ENCODE measurements at regions not wholly inside any gene's neighbourhood (a gene's known extent, or its start where the extent isn't known, plus 50 kb on each side); places are given as distances from the start of the nearest gene placed in this dataset.

DNA sequence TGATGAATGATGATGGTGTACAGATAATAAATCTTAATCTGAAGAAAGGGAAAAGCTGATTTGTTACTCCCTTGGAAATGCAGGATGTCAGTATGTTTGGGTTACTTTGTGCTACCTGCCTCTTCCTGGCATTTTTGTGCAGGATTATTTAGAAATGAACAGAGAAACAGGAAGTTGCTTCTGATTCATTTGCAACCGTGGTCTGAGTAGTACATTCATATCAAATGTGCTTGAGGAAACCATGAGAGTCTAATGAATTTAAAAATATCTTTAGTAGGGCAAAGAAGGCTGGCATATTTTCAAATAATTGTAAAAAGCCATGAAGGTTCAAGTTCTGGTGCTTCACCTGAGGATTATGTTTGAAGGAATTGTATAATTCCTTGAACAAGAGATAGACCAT is 391.6 kb downstream of the TMEM161B start:
- H3K27ac ChIP-seq (ENCODE audit: low read depth in 1 of 2, low read length in 1 of 2), result no peak overlapping the region
- no peak for DNase-seq (ENCODE audit: low read depth in 6 of 9, low spot score in 9 of 9)
- no peaks in the 10 kb centered on the region for H3K36me3 ChIP-seq (ENCODE audit: control insufficient read depth in 2 of 2, insufficient read depth in 2 of 2, low read length in 1 of 2)
- 5% methylated on average over 1 of the region's 1 CpG for WGBS
- no peak overlapping the region for H3K4me3 ChIP-seq (ENCODE audit: low read length in 2 of 2)
- no peaks in the 10 kb centered on the region for H3K9me3 ChIP-seq (ENCODE audit: control insufficient read depth in 2 of 2, insufficient read depth in 1 of 2, low read length in 1 of 2)
- no peaks in the 10 kb centered on the region for H3K27me3 ChIP-seq (ENCODE audit: control insufficient read depth in 2 of 2, insufficient read depth in 1 of 2, low read length in 1 of 2)
- H3K4me1 ChIP-seq (ENCODE audit: control insufficient read depth in 2 of 2, insufficient read depth in 2 of 2, low read length in 2 of 2), result no peaks in the 10 kb centered on the region

DNA sequence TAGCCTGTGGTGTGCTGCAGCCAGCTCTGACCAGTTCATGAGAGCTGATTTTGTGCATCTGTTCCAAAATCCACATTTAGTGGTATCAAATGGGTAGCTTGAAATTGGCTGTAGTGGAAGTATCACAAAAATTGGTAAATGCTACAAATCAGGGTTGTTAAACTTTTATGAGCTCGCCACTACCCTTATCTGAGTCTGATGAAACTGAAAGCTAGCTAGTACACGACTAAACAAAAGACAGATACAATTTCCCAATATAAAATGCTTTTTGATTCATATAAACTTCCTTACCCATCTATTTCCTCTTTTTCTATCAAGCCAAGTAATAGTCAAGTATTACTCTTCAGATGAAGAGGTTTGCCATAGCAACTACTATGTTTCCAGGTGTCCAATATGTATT is 392.0 kb downstream of the TMEM161B start:
- 89% methylated on average over 2 of the region's 2 CpGs for WGBS
- Histone ChIP-seq H3K27ac (ENCODE audit: low read depth in 1 of 2, low read length in 1 of 2) (no peak overlapping the region), H3K27me3 (ENCODE audit: control insufficient read depth in 2 of 2, insufficient read depth in 1 of 2, low read length in 1 of 2) (no peaks in the 10 kb centered on the region), H3K36me3 (ENCODE audit: control insufficient read depth in 2 of 2, insufficient read depth in 2 of 2, low read length in 1 of 2) (no peaks in the 10 kb centered on the region), H3K4me1 (ENCODE audit: control insufficient read depth in 2 of 2, insufficient read depth in 2 of 2, low read length in 2 of 2) (no peaks in the 10 kb centered on the region), H3K4me3 (ENCODE audit: low read length in 2 of 2) (no peak overlapping the region), H3K9me3 (ENCODE audit: control insufficient read depth in 2 of 2, insufficient read depth in 1 of 2, low read length in 1 of 2) (no peaks in the 10 kb centered on the region)
- no peak for DNase-seq (ENCODE audit: low read depth in 6 of 9, low spot score in 9 of 9)

- H3K9me3 ChIP-seq (ENCODE audit: control insufficient read depth in 2 of 2, insufficient read depth in 1 of 2, low read length in 1 of 2), result no peaks in the 10 kb centered on the region
- no peaks in the 10 kb centered on the region for H3K27me3 ChIP-seq (ENCODE audit: control insufficient read depth in 2 of 2, insufficient read depth in 1 of 2, low read length in 1 of 2)
- no peak overlapping the region for H3K4me3 ChIP-seq (ENCODE audit: low read length in 2 of 2)
- no peaks in the 10 kb centered on the region for H3K4me1 ChIP-seq (ENCODE audit: control insufficient read depth in 2 of 2, insufficient read depth in 2 of 2, low read length in 2 of 2)
- H3K36me3 ChIP-seq (ENCODE audit: control insufficient read depth in 2 of 2, insufficient read depth in 2 of 2, low read length in 1 of 2), result no peaks in the 10 kb centered on the region
- no peak overlapping the region for H3K27ac ChIP-seq (ENCODE audit: low read depth in 1 of 2, low read length in 1 of 2)
- WGBS, result 81% methylated on average over 3 of the region's 3 CpGs
- no peak for DNase-seq (ENCODE audit: low read depth in 6 of 9, low spot score in 9 of 9)
Measured at GRCh38 chr5:87872986-87873385, 395.7 kb downstream of the TMEM161B start.

DNA sequence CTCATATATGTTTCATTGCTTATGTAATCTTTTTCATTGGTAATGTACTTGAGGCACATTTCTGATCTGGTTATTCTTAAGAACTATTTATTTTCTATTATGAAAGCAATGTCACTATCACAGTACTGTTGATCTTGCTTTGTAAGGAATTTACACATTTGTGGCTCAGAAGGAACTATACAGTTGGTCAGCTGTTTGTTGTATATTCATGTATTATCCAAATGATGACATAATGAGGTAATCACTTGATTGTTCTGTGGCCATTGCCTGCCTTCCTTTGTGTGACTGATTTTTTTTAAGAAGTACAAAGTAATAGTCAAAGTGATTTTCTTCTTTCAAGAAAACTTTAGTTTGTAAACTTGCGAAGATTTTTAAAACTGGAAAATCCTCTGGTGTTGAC is 399.9 kb downstream of the TMEM161B start:
- WGBS, result 94% methylated on average over 1 of the region's 1 CpG
- no peak for DNase-seq (ENCODE audit: low read depth in 6 of 9, low spot score in 9 of 9)
- Histone ChIP-seq H3K27ac (ENCODE audit: low read depth in 1 of 2, low read length in 1 of 2) (no peak overlapping the region), H3K4me3 (ENCODE audit: low read length in 2 of 2) (no peak overlapping the region), H3K36me3 (ENCODE audit: control insufficient read depth in 2 of 2, insufficient read depth in 2 of 2, low read length in 1 of 2) (no peaks in the 10 kb centered on the region), H3K4me1 (ENCODE audit: control insufficient read depth in 2 of 2, insufficient read depth in 2 of 2, low read length in 2 of 2) (no peaks in the 10 kb centered on the region), H3K27me3 (ENCODE audit: control insufficient read depth in 2 of 2, insufficient read depth in 1 of 2, low read length in 1 of 2) (no peaks in the 10 kb centered on the region), H3K9me3 (ENCODE audit: control insufficient read depth in 2 of 2, insufficient read depth in 1 of 2, low read length in 1 of 2) (no peaks in the 10 kb centered on the region)

GRCh38 chr5:87867281-87867680 is 401.4 kb downstream of the TMEM161B start:
- DNase-seq (ENCODE audit: low read depth in 6 of 9, low spot score in 9 of 9), result no peak
- H3K4me3 ChIP-seq (ENCODE audit: low read length in 2 of 2), result no peak overlapping the region
- WGBS, result 74% methylated on average over 4 of the region's 4 CpGs

GRCh38 chr5:87853541-87853940 is 415.1 kb downstream of the TMEM161B start:
- 95% methylated on average over 2 of the region's 2 CpGs for WGBS
- Histone ChIP-seq H3K4me3 (ENCODE audit: low read length in 2 of 2) (no peak overlapping the region), H3K27me3 (ENCODE audit: control insufficient read depth in 2 of 2, insufficient read depth in 1 of 2, low read length in 1 of 2) (no peaks in the 10 kb centered on the region), H3K27ac (ENCODE audit: low read depth in 1 of 2, low read length in 1 of 2) (no peak overlapping the region), H3K9me3 (ENCODE audit: control insufficient read depth in 2 of 2, insufficient read depth in 1 of 2, low read length in 1 of 2) (no peaks in the 10 kb centered on the region), H3K36me3 (ENCODE audit: control insufficient read depth in 2 of 2, insufficient read depth in 2 of 2, low read length in 1 of 2) (no peaks in the 10 kb centered on the region), H3K4me1 (ENCODE audit: control insufficient read depth in 2 of 2, insufficient read depth in 2 of 2, low read length in 2 of 2) (no peaks in the 10 kb centered on the region)
- DNase-seq (ENCODE audit: low read depth in 6 of 9, low spot score in 9 of 9), result no peak

More at GRCh38 chr5:87867281-87867680, 401.4 kb downstream of the TMEM161B start:
- Histone ChIP-seq H3K9me3 (ENCODE audit: control insufficient read depth in 2 of 2, insufficient read depth in 1 of 2, low read length in 1 of 2) (no peaks in the 10 kb centered on the region), H3K36me3 (ENCODE audit: control insufficient read depth in 2 of 2, insufficient read depth in 2 of 2, low read length in 1 of 2) (no peaks in the 10 kb centered on the region), H3K27me3 (ENCODE audit: control insufficient read depth in 2 of 2, insufficient read depth in 1 of 2, low read length in 1 of 2) (no peaks in the 10 kb centered on the region), H3K4me1 (ENCODE audit: control insufficient read depth in 2 of 2, insufficient read depth in 2 of 2, low read length in 2 of 2) (no peaks in the 10 kb centered on the region), H3K27ac (ENCODE audit: low read depth in 1 of 2, low read length in 1 of 2) (no peak overlapping the region)

- Histone ChIP-seq H3K4me3 (ENCODE audit: low read length in 2 of 2) (no peak overlapping the region), H3K4me1 (ENCODE audit: control insufficient read depth in 2 of 2, insufficient read depth in 2 of 2, low read length in 2 of 2) (no peaks in the 10 kb centered on the region), H3K27ac (ENCODE audit: low read depth in 1 of 2, low read length in 1 of 2) (no peak overlapping the region), H3K9me3 (ENCODE audit: control insufficient read depth in 2 of 2, insufficient read depth in 1 of 2, low read length in 1 of 2) (no peaks in the 10 kb centered on the region), H3K27me3 (ENCODE audit: control insufficient read depth in 2 of 2, insufficient read depth in 1 of 2, low read length in 1 of 2) (no peaks in the 10 kb centered on the region), H3K36me3 (ENCODE audit: control insufficient read depth in 2 of 2, insufficient read depth in 2 of 2, low read length in 1 of 2) (no peaks in the 10 kb centered on the region)
- DNase-seq (ENCODE audit: low read depth in 6 of 9, low spot score in 9 of 9), result no peak
Measured at GRCh38 chr5:87851603-87852002, 417.0 kb downstream of the TMEM161B start.

DNA sequence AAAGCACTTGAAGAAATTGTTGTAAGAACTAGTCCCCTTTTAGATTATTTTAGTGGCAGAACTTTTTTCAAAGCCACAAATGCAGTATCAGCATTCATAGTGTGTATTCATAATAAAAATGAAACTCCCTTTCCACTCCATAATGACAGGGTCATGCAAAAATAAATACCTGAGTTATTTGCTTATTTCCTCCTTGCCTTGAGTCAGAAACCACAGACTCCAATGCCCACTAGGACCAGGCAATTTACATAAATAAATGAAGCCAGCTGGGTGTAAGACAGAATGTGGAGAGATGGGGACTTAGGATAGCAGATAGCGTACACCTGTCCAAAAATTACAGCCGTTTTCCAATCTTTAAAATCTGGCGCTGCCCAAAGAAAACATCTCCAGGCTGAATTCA is 417.8 kb downstream of the TMEM161B start:
- WGBS, result 94% methylated on average over 3 of the region's 3 CpGs
- no peak for DNase-seq (ENCODE audit: low read depth in 6 of 9, low spot score in 9 of 9)
- no peaks in the 10 kb centered on the region for H3K9me3 ChIP-seq (ENCODE audit: control insufficient read depth in 2 of 2, insufficient read depth in 1 of 2, low read length in 1 of 2)

GRCh38 chr5:87845734-87846133 is 422.9 kb downstream of the TMEM161B start:
- Histone ChIP-seq H3K36me3 (ENCODE audit: control insufficient read depth in 2 of 2, insufficient read depth in 2 of 2, low read length in 1 of 2) (no peaks in the 10 kb centered on the region), H3K4me3 (ENCODE audit: low read length in 2 of 2) (no peak overlapping the region), H3K27ac (ENCODE audit: low read depth in 1 of 2, low read length in 1 of 2) (no peak overlapping the region), H3K4me1 (ENCODE audit: control insufficient read depth in 2 of 2, insufficient read depth in 2 of 2, low read length in 2 of 2) (no peaks in the 10 kb centered on the region), H3K9me3 (ENCODE audit: control insufficient read depth in 2 of 2, insufficient read depth in 1 of 2, low read length in 1 of 2) (peaks cover 0 to 10% of the 10 kb centered on the region in 2 donors), H3K27me3 (ENCODE audit: control insufficient read depth in 2 of 2, insufficient read depth in 1 of 2, low read length in 1 of 2) (no peaks in the 10 kb centered on the region)
- no peak for DNase-seq (ENCODE audit: low read depth in 6 of 9, low spot score in 9 of 9)
- WGBS, result 42% methylated on average over 2 of the region's 2 CpGs

More for the DNA sequence above, 417.8 kb downstream of the TMEM161B start:
- Histone ChIP-seq H3K36me3 (ENCODE audit: control insufficient read depth in 2 of 2, insufficient read depth in 2 of 2, low read length in 1 of 2) (no peaks in the 10 kb centered on the region), H3K4me3 (ENCODE audit: low read length in 2 of 2) (no peak overlapping the region), H3K27ac (ENCODE audit: low read depth in 1 of 2, low read length in 1 of 2) (no peak overlapping the region), H3K27me3 (ENCODE audit: control insufficient read depth in 2 of 2, insufficient read depth in 1 of 2, low read length in 1 of 2) (no peaks in the 10 kb centered on the region), H3K4me1 (ENCODE audit: control insufficient read depth in 2 of 2, insufficient read depth in 2 of 2, low read length in 2 of 2) (no peaks in the 10 kb centered on the region)

- no peak for DNase-seq (ENCODE audit: low read depth in 6 of 9, low spot score in 9 of 9)
- H3K9me3 ChIP-seq (ENCODE audit: control insufficient read depth in 2 of 2, insufficient read depth in 1 of 2, low read length in 1 of 2), result peaks cover 0 to 14% of the 10 kb centered on the region in 2 donors
- no peaks in the 10 kb centered on the region for H3K4me1 ChIP-seq (ENCODE audit: control insufficient read depth in 2 of 2, insufficient read depth in 2 of 2, low read length in 2 of 2)
- WGBS, result 92% methylated on average over 4 of the region's 4 CpGs
- H3K36me3 ChIP-seq (ENCODE audit: control insufficient read depth in 2 of 2, insufficient read depth in 2 of 2, low read length in 1 of 2), result no peaks in the 10 kb centered on the region
- H3K27ac ChIP-seq (ENCODE audit: low read depth in 1 of 2, low read length in 1 of 2), result no peak overlapping the region
- H3K27me3 ChIP-seq (ENCODE audit: control insufficient read depth in 2 of 2, insufficient read depth in 1 of 2, low read length in 1 of 2), result no peaks in the 10 kb centered on the region
- no peak overlapping the region for H3K4me3 ChIP-seq (ENCODE audit: low read length in 2 of 2)
Measured at GRCh38 chr5:87844866-87845265, 423.8 kb downstream of the TMEM161B start.

Measured in thymus (tissue), 11 donors.